ENCODE measurements at regions not wholly inside any gene's neighbourhood (a gene's known extent, or its start where the extent isn't known, plus 50 kb on each side); places are given as distances from the start of the nearest gene placed in this dataset.

DNA sequence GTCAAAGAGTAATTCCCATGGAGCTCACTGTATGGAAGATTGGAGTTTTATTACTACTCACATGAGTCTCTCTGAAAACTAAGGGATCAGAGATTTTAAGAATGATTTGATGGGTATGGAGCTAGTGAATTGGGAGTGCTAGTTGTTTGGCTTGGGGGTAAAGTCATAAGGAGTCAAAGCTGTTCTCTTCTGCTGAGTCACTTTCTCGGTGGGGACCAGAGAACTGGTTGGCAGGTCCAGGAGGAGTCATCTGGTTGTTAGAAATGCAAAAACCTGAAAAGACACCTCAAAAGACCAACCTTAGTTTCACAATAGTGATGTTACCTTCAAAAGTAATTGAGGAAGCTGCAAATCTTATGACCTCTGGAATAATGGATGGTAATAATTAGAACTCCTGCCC is 355.4 kb downstream of the RPS4Y2 start:
- Histone ChIP-seq H3K27me3 (no peaks in the 10 kb centered on the region), H3K27ac (no peak overlapping the region), H3K9me3 (no peaks in the 10 kb centered on the region), H3K4me1 (no peaks in the 10 kb centered on the region), H3K4me3 (replicated peaks in 1 of 3) (no peak overlapping the region), H3K36me3 (no peaks in the 10 kb centered on the region)
- 60 to 67% methylated on average over 1 of the region's 1 CpG for WGBS, 2 donors
- intact Hi-C loops (cut with DNase I) = no loop called here
- DNase-seq = no peak
- TF ChIP-seq, protein P1, sequence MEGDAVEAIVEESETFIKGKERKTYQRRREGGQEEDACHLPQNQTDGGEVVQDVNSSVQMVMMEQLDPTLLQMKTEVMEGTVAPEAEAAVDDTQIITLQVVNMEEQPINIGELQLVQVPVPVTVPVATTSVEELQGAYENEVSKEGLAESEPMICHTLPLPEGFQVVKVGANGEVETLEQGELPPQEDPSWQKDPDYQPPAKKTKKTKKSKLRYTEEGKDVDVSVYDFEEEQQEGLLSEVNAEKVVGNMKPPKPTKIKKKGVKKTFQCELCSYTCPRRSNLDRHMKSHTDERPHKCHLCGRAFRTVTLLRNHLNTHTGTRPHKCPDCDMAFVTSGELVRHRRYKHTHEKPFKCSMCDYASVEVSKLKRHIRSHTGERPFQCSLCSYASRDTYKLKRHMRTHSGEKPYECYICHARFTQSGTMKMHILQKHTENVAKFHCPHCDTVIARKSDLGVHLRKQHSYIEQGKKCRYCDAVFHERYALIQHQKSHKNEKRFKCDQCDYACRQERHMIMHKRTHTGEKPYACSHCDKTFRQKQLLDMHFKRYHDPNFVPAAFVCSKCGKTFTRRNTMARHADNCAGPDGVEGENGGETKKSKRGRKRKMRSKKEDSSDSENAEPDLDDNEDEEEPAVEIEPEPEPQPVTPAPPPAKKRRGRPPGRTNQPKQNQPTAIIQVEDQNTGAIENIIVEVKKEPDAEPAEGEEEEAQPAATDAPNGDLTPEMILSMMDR (IDR thresholded peaks at IDR 0.05) = no peak
- no peak for TF ChIP-seq POLR2A (IDR thresholded peaks at IDR 0.05)

DNA sequence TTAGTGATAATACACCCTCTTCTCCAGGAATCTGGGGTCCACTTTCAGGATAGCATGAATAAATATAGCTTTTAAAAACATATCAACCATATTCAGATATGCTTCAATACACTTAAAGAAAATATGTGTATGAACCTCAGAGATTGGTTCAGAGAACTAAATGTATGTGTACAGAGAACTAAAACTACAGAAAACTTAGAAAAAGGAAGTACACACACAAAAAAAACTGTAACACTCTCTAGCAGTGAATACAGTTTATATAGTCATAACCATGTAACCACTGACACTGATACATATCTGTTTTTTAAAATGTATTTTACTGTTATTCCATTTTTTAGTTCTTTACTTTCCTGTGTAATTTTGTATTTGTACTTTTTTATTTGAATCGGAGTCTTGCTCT is 365.2 kb downstream of the RPS4Y2 start:
- Histone ChIP-seq H3K4me1 (no peaks in the 10 kb centered on the region), H3K9me3 (no peaks in the 10 kb centered on the region), H3K36me3 (no peaks in the 10 kb centered on the region), H3K27ac (no peak overlapping the region), H3K27me3 (no peaks in the 10 kb centered on the region), H3K4me3 (replicated peaks in 1 of 3) (no peak overlapping the region)
- TF ChIP-seq, protein P1 (IDR thresholded peaks at IDR 0.05) = no peak
- no peak for TF ChIP-seq POLR2A (IDR thresholded peaks at IDR 0.05)
- WGBS, 2 donors = 90 to 97% methylated on average over 1 of the region's 1 CpG
- no peak for DNase-seq
- intact Hi-C loops (cut with DNase I) = no loop called here

DNA sequence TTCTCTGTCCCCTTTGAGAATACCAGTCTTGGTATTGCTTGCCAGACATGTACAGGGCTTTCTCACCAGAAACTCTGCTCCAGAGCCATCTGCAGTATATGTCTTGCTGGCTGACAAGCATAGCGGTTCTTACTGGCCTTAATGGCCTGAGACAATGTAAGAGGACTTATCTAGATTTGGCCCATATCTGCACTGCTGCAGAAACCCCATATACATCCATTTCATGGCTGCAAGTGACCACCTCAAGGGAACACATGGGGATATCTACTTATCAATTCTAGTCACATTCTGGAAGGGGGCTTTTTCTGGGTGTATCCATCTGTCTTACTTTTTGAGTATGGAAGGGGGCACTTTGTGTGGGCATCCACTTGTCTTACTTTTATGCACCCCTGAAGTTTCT is 375.5 kb upstream of the RBMY1B start:
- DNase-seq = no peak
- H3K4me1 ChIP-seq = no peaks in the 10 kb centered on the region
- WGBS, 2 donors = 40% methylated on average over 1 of the region's 1 CpG
- H3K9me3 ChIP-seq = no peaks in the 10 kb centered on the region
- no peaks in the 10 kb centered on the region for H3K36me3 ChIP-seq
- intact Hi-C loops (cut with DNase I) = no loop called here
- no peak overlapping the region for H3K27ac ChIP-seq
- no peaks in the 10 kb centered on the region for H3K27me3 ChIP-seq
- TF ChIP-seq, protein P1 (IDR thresholded peaks at IDR 0.05) = no peak
- no peak for TF ChIP-seq POLR2A (IDR thresholded peaks at IDR 0.05)
- no peak overlapping the region for H3K4me3 ChIP-seq (replicated peaks in 1 of 3)

DNA sequence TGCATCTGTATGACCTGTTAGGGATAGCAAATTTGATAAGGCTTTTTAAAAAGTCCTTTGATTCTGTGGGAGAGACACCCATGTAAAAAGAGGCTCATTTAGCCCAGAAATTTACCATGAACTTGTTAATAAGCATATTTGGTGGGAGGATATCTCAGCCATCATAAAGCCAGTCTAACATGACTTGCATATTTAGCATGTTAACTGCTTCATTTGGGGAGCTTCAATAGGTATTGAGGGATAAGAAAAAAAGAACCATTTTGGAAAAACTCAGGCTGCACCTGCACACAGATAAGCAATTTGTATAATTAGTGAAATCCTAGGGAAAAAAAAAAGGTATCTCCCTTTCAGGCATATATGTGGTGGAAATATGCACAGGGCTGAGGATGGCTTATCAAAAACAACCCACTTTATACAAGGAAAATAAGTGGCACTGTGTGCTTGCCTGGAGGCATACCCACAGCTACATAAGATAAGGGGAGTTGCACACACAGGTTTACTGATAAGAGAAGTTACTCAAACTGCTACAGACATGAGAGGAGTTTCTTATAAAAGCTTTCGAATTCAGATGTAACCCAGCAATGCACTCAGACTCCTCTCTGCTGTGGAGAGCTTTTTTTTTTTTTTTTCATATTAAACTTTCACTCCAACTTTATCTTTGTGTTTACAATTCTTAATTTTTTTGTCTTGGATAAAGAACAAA is 372.9 kb upstream of the RBMY1B start:
- TF ChIP-seq, protein P1 (IDR thresholded peaks at IDR 0.05) = no peak
- TF ChIP-seq POLR2A (IDR thresholded peaks at IDR 0.05) = no peak
- no peak overlapping the region for H3K4me3 ChIP-seq (replicated peaks in 1 of 3)
- no peak overlapping the region for H3K27ac ChIP-seq
- WGBS, 2 donors = 20 to 50% methylated on average over 1 of the region's 1 CpG
- intact Hi-C loops (cut with DNase I) = no loop called here
- H3K27me3 ChIP-seq = no peaks in the 10 kb centered on the region
- H3K36me3 ChIP-seq = no peaks in the 10 kb centered on the region
- H3K4me1 ChIP-seq = no peaks in the 10 kb centered on the region
- DNase-seq = no peak
- no peaks in the 10 kb centered on the region for H3K9me3 ChIP-seq

DNA sequence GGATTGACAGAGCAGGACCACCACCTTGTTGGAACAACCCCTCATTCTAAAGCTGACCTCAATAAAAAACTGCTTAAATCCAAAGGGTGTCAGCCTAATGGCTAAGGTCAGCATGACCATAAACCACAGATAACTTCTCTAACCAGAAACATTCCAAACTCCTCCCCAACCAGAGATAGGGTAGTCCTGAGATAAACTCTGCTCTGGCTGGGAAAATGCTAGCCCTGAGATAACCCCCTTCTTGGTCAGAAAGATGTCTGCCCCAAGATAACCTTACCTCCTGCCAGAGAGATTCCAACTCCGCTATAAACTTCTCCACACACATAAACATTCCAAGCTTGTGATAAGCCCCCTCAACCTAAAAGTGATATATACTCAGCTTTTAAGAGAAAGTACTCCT is 364.8 kb upstream of the RBMY1B start:
- Histone ChIP-seq H3K36me3 (no peaks in the 10 kb centered on the region), H3K27ac (no peak overlapping the region), H3K27me3 (no peaks in the 10 kb centered on the region), H3K9me3 (no peaks in the 10 kb centered on the region), H3K4me3 (replicated peaks in 1 of 3) (no peak overlapping the region), H3K4me1 (no peaks in the 10 kb centered on the region)
- no peak for TF ChIP-seq POLR2A (IDR thresholded peaks at IDR 0.05)
- TF ChIP-seq, protein P1 (IDR thresholded peaks at IDR 0.05) = no peak
- intact Hi-C loops (cut with DNase I) = no loop called here
- 78 to 86% methylated on average over 1 of the region's 1 CpG for WGBS, 2 donors
- no peak for DNase-seq
